ENCODE measurements at regions not wholly inside any gene's neighbourhood (a gene's known extent, or its start where the extent isn't known, plus 50 kb on each side); places are given as distances from the start of the nearest gene placed in this dataset.

- TF ChIP-seq KDM5A (IDR thresholded peaks at IDR 0.05; ENCODE audit: low read length) (no peak), EZH2 (IDR thresholded peaks at IDR 0.05; ENCODE audit: low read depth, low read length, severe bottlenecking) (no peak), POLR2A (IDR thresholded peaks at IDR 0.05; ENCODE audit: control extremely low read depth in 1 of 2, low read depth in 2 of 2, low read length in 2 of 2) (no peak)
Measured at GRCh38 chr6:134472661-134473060, 154.7 kb upstream of the SGK1 start.
